ENCODE measurements at regions not wholly inside any gene's neighbourhood (a gene's known extent, or its start where the extent isn't known, plus 50 kb on each side); places are given as distances from the start of the nearest gene placed in this dataset.

DNA sequence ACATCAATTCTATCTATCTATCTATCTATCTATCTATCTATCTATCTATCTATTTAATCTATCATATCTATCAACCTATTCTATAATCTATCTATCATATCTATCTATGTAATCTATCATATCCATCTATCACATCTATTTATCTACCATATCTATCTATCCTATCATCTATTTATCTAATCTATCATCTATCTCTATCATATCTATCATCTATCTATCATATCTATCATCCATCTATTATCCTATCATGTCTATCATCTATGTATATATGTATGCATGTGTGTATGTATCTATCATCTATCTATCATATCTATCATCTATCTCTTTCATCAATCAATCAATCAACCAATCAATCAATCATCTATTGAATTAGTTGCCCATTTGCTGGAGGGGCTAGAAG, 159.3 kb upstream of the GALNT17 start:
- Histone ChIP-seq H2BK12ac (ENCODE audit: low read depth, low read length) (no peak overlapping the region), H3K56ac (replicated peaks; ENCODE audit: insufficient read length, low read depth, low read length) (no peak overlapping the region), H2BK5ac (ENCODE audit: low read depth, low read length) (no peak overlapping the region), H4K20me1 (replicated peaks in 1 of 2; ENCODE audit: control insufficient read depth in 1 of 2, insufficient read depth in 2 of 2, low read length in 2 of 2) (no peaks in the 10 kb centered on the region), H3K23me2 (ENCODE audit: low read depth, low read length) (no peaks in the 10 kb centered on the region), H2AK5ac (ENCODE audit: low read depth, low read length) (no peak overlapping the region), H3K14ac (ENCODE audit: insufficient read length) (no peak overlapping the region), H3K27me3 (replicated peaks in 1 of 4; ENCODE audit: control insufficient read depth in 3 of 4, extremely low read depth in 1 of 4, insufficient read depth in 3 of 4, low read length in 3 of 4) (no peaks in the 10 kb centered on the region), H3K4me2 (ENCODE audit: insufficient read depth in 1 of 2, low read depth in 2 of 2, low read length in 2 of 2) (no peak overlapping the region), H2BK15ac (ENCODE audit: low read length) (no peak overlapping the region), H2BK20ac (ENCODE audit: low read length) (no peak overlapping the region), H2AFZ (ENCODE audit: low read length) (no peak overlapping the region), H3K9ac (replicated peaks in 1 of 4; ENCODE audit: extremely low read depth in 1 of 4, low read depth in 3 of 4, low read length in 3 of 4) (no peak overlapping the region), H3K27ac (ENCODE audit: low read depth, low read length) (no peak overlapping the region), H3K23ac (ENCODE audit: insufficient read length) (no peak overlapping the region), H4K5ac (ENCODE audit: insufficient read length, low read depth, low read length) (no peak overlapping the region), H2BK120ac (replicated peaks; ENCODE audit: low read depth, low read length) (no peak overlapping the region), H3K4ac (replicated peaks; ENCODE audit: insufficient read length, low read depth, low read length) (no peak overlapping the region), H3K18ac (ENCODE audit: extremely low read depth, low read length) (no peak overlapping the region), H3K4me3 (ENCODE audit: extremely low read depth in 1 of 4, insufficient read depth in 2 of 4, low read depth in 3 of 4, low read length in 4 of 4) (no peak overlapping the region), H4K91ac (replicated peaks; ENCODE audit: insufficient read length, low read length) (no peak overlapping the region), H4K8ac (ENCODE audit: extremely low read depth, insufficient read depth, low read length) (no peak overlapping the region), H3K9me3 (ENCODE audit: insufficient read depth in 2 of 2, low read depth in 1 of 2, low read length in 1 of 2) (peaks cover 9 to 12% of the 10 kb centered on the region in 2 experiments; a peak in 3 of 4 replicates), H3K79me1 (ENCODE audit: low read depth, low read length) (no peaks in the 10 kb centered on the region), H3K4me1 (replicated peaks in 1 of 4; ENCODE audit: control insufficient read depth in 3 of 4, insufficient read depth in 4 of 4, low read length in 3 of 4) (no peaks in the 10 kb centered on the region), H3K79me2 (ENCODE audit: control insufficient read depth in 1 of 2, insufficient read depth in 2 of 2, low read length in 2 of 2) (no peaks in the 10 kb centered on the region), H3K36me3 (ENCODE audit: control insufficient read depth in 2 of 4, insufficient read depth in 4 of 4, low read length in 3 of 4) (no peaks in the 10 kb centered on the region)
- POLR2A ChIA-PET (ENCODE audit: partially characterized antibody): interaction anchor here (0.9 to 1.6 kb wide), 3 partner anchors 17 to 37 kb away, joined by 3 to 5 read pairs (median 3); no protein-coding TSS in a partner anchor
- CTCF ChIA-PET (ENCODE audit: partially characterized antibody): interaction anchor here (0.9 to 1.5 kb wide), 2 partner anchors 18 to 144 kb away, joined by 3 to 4 read pairs; no protein-coding TSS in a partner anchor
- no peak for FAIRE-seq
- DNase-seq (ENCODE audit: low read depth in 1 of 2, low spot score in 2 of 2): no peak
- no peak for TF ChIP-seq CBX5 (IDR thresholded peaks at IDR 0.05; ENCODE audit: low read depth, low read length)

Data from H1 (cell line).